HG03280 (cell line): ENCODE measurements at regions not wholly inside any gene's neighbourhood (a gene's known extent, or its start where the extent isn't known, plus 50 kb on each side); places are given as distances from the start of the nearest gene placed in this dataset.

Source experiments
- ATAC-seq: cut with Tn5 transposase; IDR thresholded peaks from one replicate; pipeline ENCODE4 v1.9.1; 2021; ENCODE audit warnings: mild to moderate bottlenecking, moderate library complexity; ENCODE audit not compliant: unreplicated experiment

GRCh38 chr6:131382631-131383030 lies 190.4 kb upstream of the ARG1 start:
- no peak for ATAC-seq

- no peak for ATAC-seq
Measured at GRCh38 chr6:131383421-131384411, 189.3 kb upstream of the ARG1 start.

- ATAC-seq: no peak
Measured at GRCh38 chr6:131387562-131388447, 185.2 kb upstream of the ARG1 start.

- no peak for ATAC-seq
Measured at GRCh38 chr6:131390322-131390721, 182.7 kb upstream of the ARG1 start.

GRCh38 chr6:131391116-131391515 lies 181.9 kb upstream of the ARG1 start:
- no peak for ATAC-seq

- ATAC-seq: no peak
Measured at GRCh38 chr6:131393433-131393832, 179.6 kb upstream of the ARG1 start.

GRCh38 chr6:131394768-131395432 lies 178.1 kb upstream of the ARG1 start:
- ATAC-seq: no peak

GRCh38 chr6:131398176-131398575 lies 174.8 kb upstream of the ARG1 start:
- ATAC-seq: no peak

- no peak for ATAC-seq
Measured at GRCh38 chr6:131399433-131399832, 173.6 kb upstream of the ARG1 start.

- no peak for ATAC-seq
Measured at GRCh38 chr6:131400054-131400778, 172.8 kb upstream of the ARG1 start.

- ATAC-seq: no peak
Measured at GRCh38 chr6:131400779-131401496, 172.1 kb upstream of the ARG1 start.

GRCh38 chr6:131408811-131409210 lies 164.2 kb upstream of the ARG1 start:
- no peak for ATAC-seq

GRCh38 chr6:131410785-131411184 lies 162.2 kb upstream of the ARG1 start:
- no peak for ATAC-seq

- no peak for ATAC-seq
Measured at GRCh38 chr6:131412960-131413830, 159.8 kb upstream of the ARG1 start.

GRCh38 chr6:131413831-131414191 lies 159.2 kb upstream of the ARG1 start:
- ATAC-seq: no peak

- no peak for ATAC-seq
Measured at GRCh38 chr6:131414956-131415355, 158.1 kb upstream of the ARG1 start.

GRCh38 chr6:131418441-131418840 lies 154.6 kb upstream of the ARG1 start:
- no peak for ATAC-seq

GRCh38 chr6:131419702-131420101 lies 153.3 kb upstream of the ARG1 start:
- no peak for ATAC-seq

GRCh38 chr6:131424016-131424415 lies 149.0 kb upstream of the ARG1 start:
- no peak for ATAC-seq
